ENCODE measurements at regions not wholly inside any gene's neighbourhood (a gene's known extent, or its start where the extent isn't known, plus 50 kb on each side); places are given as distances from the start of the nearest gene placed in this dataset.

DNA sequence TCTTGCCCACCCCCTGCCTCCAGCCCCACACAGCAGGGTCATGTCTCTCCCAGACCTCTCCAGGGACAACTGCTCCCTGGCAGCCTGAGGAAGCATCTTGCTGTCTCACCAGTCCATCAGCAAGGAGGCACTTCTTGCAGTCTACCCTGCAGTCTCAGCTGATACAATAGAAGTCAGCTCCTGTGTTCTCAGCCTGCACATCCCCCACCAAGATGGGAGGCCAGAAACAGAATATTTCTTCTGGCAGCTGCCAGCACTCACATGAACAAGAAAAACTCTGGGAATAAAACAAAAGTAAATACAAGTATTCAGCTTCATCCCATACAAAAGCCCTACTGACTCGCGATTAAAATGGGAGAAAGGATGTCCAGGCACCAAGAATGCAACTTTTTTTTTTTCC lies 457.4 kb upstream of the PROK2 start:
- Mint-ChIP-seq H3K4me1 (peaks cover 3% of the 10 kb centered on the region), H3K27me3 (ENCODE audit: low read depth in 3 of 3) (peaks cover 7 to 9% (median 7%) of the 10 kb centered on the region in 3 donors), H3K27ac (no peak overlapping the region), H3K4me3 (no peak overlapping the region), H3K9me3 (peaks cover 0 to 4% (median 0%) of the 10 kb centered on the region in 7 donors), H3K36me3 (no peaks in the 10 kb centered on the region)
- Histone ChIP-seq H3K4me2 (replicated peaks; ENCODE audit: extremely low read depth, low read length, poor library complexity, severe bottlenecking) (no peak overlapping the region), H3K36me3 (replicated peaks in 1 of 2; ENCODE audit: control insufficient read depth in 1 of 2, insufficient read depth in 2 of 2, low read length in 2 of 2) (no peaks in the 10 kb centered on the region), H4K20me1 (ENCODE audit: insufficient read depth, low read length) (no peaks in the 10 kb centered on the region), H3K9me3 (replicated peaks in 1 of 2; ENCODE audit: control insufficient read depth in 1 of 2, insufficient read depth in 1 of 2, low read length in 2 of 2) (no peaks in the 10 kb centered on the region), H3K4me1 (ENCODE audit: control insufficient read depth in 1 of 2, insufficient read depth in 2 of 2, low read length in 2 of 2) (no peaks in the 10 kb centered on the region), H2AFZ (ENCODE audit: insufficient read depth, low read depth, low read length, poor library complexity, severe bottlenecking) (no peak overlapping the region), H3K9ac (ENCODE audit: insufficient read depth, low read length, poor library complexity, severe bottlenecking) (no peak overlapping the region), H3K27ac (ENCODE audit: low read depth in 1 of 2, low read length in 2 of 2) (no peak overlapping the region), H3K4me3 (replicated peaks in 1 of 3; ENCODE audit: low read depth in 2 of 3, low read length in 3 of 3) (no peak overlapping the region), H3K27me3 (ENCODE audit: control insufficient read depth in 2 of 2, insufficient read depth in 2 of 2, low read length in 2 of 2) (no peaks in the 10 kb centered on the region), H3K79me2 (ENCODE audit: insufficient read depth, low read length) (no peaks in the 10 kb centered on the region)
- intact Hi-C loops (cut with micrococcal nuclease), result no loop called here
- TF ChIP-seq, protein P1, sequence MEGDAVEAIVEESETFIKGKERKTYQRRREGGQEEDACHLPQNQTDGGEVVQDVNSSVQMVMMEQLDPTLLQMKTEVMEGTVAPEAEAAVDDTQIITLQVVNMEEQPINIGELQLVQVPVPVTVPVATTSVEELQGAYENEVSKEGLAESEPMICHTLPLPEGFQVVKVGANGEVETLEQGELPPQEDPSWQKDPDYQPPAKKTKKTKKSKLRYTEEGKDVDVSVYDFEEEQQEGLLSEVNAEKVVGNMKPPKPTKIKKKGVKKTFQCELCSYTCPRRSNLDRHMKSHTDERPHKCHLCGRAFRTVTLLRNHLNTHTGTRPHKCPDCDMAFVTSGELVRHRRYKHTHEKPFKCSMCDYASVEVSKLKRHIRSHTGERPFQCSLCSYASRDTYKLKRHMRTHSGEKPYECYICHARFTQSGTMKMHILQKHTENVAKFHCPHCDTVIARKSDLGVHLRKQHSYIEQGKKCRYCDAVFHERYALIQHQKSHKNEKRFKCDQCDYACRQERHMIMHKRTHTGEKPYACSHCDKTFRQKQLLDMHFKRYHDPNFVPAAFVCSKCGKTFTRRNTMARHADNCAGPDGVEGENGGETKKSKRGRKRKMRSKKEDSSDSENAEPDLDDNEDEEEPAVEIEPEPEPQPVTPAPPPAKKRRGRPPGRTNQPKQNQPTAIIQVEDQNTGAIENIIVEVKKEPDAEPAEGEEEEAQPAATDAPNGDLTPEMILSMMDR (IDR thresholded peaks at IDR 0.05), result no peak
- no peak for DNase-seq
- no CpG with 5 or more reads among the region's 2 CpGs for WGBS (ENCODE audit: insufficient coverage)

DNA sequence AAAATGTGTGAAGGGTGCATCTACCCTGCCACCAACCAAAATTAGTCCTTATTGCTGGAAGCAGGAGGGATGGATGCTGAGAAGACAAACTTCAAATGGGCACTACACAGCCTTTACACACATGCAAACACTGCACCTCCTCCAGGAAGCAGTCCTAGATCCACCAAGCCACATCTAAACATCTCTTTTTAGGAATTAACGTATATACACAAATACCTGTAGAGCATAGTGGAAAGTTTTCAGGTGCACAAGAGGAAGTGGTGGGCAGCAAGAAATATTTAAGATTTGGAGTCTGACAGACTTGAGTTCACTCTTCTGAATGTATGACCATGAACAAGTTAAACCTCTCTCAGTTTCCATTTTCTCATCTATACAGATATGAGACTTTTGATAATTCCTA lies 456.6 kb upstream of the PROK2 start:
- Histone ChIP-seq H3K4me1 (ENCODE audit: control insufficient read depth in 1 of 2, insufficient read depth in 2 of 2, low read length in 2 of 2) (no peaks in the 10 kb centered on the region), H3K9ac (ENCODE audit: insufficient read depth, low read length, poor library complexity, severe bottlenecking) (no peak overlapping the region), H3K4me2 (replicated peaks; ENCODE audit: extremely low read depth, low read length, poor library complexity, severe bottlenecking) (no peak overlapping the region), H2AFZ (ENCODE audit: insufficient read depth, low read depth, low read length, poor library complexity, severe bottlenecking) (no peak overlapping the region), H3K79me2 (ENCODE audit: insufficient read depth, low read length) (no peaks in the 10 kb centered on the region), H3K4me3 (replicated peaks in 1 of 3; ENCODE audit: low read depth in 2 of 3, low read length in 3 of 3) (no peak overlapping the region), H3K9me3 (replicated peaks in 1 of 2; ENCODE audit: control insufficient read depth in 1 of 2, insufficient read depth in 1 of 2, low read length in 2 of 2) (no peaks in the 10 kb centered on the region), H3K27ac (ENCODE audit: low read depth in 1 of 2, low read length in 2 of 2) (no peak overlapping the region), H4K20me1 (ENCODE audit: insufficient read depth, low read length) (no peaks in the 10 kb centered on the region), H3K27me3 (ENCODE audit: control insufficient read depth in 2 of 2, insufficient read depth in 2 of 2, low read length in 2 of 2) (no peaks in the 10 kb centered on the region), H3K36me3 (replicated peaks in 1 of 2; ENCODE audit: control insufficient read depth in 1 of 2, insufficient read depth in 2 of 2, low read length in 2 of 2) (no peaks in the 10 kb centered on the region)
- TF ChIP-seq, protein P1 (IDR thresholded peaks at IDR 0.05), result no peak
- WGBS (ENCODE audit: insufficient coverage), result no CpG with 5 or more reads among the region's 1 CpG
- H3K27ac Mint-ChIP-seq, result no peak overlapping the region
- no peaks in the 10 kb centered on the region for H3K36me3 Mint-ChIP-seq
- DNase-seq, result no peak
- H3K4me3 Mint-ChIP-seq, result no peak overlapping the region
- peaks cover 0 to 4% (median 0%) of the 10 kb centered on the region in 7 donors for H3K9me3 Mint-ChIP-seq
- H3K4me1 Mint-ChIP-seq, result peaks cover 3% of the 10 kb centered on the region
- intact Hi-C loops (cut with micrococcal nuclease), result no loop called here
- peaks cover 7 to 9% (median 7%) of the 10 kb centered on the region in 3 donors for H3K27me3 Mint-ChIP-seq (ENCODE audit: low read depth in 3 of 3)
